Fibroblast of the aortic adventitia (primary cell): ENCODE measurements at regions not wholly inside any gene's neighbourhood (a gene's known extent, or its start where the extent isn't known, plus 50 kb on each side); places are given as distances from the start of the nearest gene placed in this dataset.
"Not testable (repeated sequence)": the region's sequence is repeated elsewhere in the genome, so short reads cannot be mapped to it uniquely, and the experiment has no call there.

Experiments used
- DNase-seq: peaks from one replicate; pipeline ENCODE4 v3.0.0-alpha.2; 2010; ENCODE audit warnings: low read depth
- H3K4me3 ChIP-seq: 2 replicates; pipeline ENCODE4 v1.5.1; 2011; ENCODE audit warnings: low read depth, mild to moderate bottlenecking, control low read depth, low read length, moderate library complexity
- TF ChIP-seq, protein P1 (sequence below): IDR thresholded peaks from 2 replicates; pipeline ENCODE4 v1.5.1; 2011; ENCODE audit warnings: mild to moderate bottlenecking, low read length, control low read depth, inconsistent platforms; ENCODE audit not compliant: insufficient read depth

DNA sequence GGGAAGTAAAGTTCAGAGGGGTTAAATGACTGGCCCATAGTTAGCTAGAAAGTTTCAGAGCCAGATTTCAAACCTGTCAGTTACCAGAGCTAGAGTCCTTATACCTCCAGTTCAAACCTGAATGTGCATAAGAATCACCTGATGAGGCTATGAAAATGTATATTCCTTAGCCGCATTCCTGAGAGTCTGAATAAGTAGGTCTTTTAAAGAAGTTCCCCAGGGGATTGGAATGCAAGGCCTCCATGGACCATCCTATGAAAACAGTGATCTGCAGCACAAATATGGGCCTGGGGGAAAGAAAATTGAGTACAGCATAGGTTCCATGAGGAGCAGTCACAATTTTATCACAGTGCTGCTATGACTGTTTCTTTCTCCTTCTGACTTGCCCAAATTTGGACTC is 263.9 kb upstream of the CXorf66 start:
- TF ChIP-seq, protein P1, sequence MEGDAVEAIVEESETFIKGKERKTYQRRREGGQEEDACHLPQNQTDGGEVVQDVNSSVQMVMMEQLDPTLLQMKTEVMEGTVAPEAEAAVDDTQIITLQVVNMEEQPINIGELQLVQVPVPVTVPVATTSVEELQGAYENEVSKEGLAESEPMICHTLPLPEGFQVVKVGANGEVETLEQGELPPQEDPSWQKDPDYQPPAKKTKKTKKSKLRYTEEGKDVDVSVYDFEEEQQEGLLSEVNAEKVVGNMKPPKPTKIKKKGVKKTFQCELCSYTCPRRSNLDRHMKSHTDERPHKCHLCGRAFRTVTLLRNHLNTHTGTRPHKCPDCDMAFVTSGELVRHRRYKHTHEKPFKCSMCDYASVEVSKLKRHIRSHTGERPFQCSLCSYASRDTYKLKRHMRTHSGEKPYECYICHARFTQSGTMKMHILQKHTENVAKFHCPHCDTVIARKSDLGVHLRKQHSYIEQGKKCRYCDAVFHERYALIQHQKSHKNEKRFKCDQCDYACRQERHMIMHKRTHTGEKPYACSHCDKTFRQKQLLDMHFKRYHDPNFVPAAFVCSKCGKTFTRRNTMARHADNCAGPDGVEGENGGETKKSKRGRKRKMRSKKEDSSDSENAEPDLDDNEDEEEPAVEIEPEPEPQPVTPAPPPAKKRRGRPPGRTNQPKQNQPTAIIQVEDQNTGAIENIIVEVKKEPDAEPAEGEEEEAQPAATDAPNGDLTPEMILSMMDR, result no peak
- no peak for DNase-seq
- no peak overlapping the region for H3K4me3 ChIP-seq

DNA sequence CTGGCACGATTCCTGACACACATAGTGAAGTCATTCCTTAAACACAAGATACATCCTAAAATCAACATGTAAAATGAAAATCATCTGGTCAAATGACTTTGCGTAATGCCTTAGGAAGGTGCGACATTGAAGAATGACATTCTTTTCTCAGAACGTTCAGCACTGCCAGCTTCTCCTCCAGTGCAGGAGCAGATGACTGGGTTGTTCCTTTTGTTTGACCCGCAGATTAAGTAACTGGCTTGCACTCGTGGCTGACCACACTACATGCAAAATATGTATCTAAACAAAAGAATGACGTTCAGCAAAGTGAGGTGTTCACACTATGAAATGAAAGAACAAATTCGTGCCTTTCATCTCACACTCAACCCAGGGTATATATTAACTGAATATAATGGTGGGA is 260.7 kb upstream of the CXorf66 start:
- DNase-seq, result peak; percentile 14
- not testable (repeated sequence) for H3K4me3 ChIP-seq

DNA sequence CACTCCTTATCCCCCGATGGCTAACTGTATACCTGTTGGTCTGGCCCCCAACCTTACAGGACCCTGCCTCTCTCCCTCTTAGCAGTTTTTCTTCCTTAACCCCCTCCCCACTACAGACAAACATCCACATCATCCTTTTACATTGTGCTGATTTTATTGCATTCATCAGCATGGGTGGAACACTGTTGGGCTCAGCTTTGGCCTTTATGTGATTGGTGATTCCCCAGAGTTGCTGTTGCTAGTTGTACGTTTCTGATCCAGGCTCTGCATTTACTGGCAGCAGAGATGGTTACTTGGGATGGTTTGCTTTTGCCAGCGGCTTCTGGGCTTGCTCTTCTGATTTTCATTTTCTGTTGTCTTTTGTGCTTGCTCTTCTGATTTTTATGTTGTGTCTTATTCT is 250.6 kb upstream of the CXorf66 start:
- not testable (repeated sequence) for DNase-seq, H3K4me3 ChIP-seq

DNA sequence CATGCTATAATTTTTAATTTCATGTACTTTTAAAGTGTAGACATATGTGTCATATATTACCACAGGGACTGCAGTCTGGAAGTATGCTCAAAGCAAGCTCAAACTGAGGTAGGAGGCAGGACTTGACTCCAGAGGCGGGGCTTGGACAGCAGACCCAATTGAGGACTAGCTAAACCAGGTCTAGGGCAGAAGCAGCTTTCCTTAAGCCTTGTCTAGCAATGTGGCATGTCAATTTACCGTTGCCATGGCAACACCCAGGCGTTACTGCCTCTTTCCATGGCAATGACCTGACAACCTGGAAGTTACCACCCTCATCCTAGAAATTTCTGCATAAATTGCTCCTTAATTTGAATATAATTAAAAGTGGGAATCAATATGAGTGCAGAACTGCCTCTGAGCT is 249.2 kb upstream of the CXorf66 start:
- DNase-seq, H3K4me3 ChIP-seq: not testable (repeated sequence)

DNA sequence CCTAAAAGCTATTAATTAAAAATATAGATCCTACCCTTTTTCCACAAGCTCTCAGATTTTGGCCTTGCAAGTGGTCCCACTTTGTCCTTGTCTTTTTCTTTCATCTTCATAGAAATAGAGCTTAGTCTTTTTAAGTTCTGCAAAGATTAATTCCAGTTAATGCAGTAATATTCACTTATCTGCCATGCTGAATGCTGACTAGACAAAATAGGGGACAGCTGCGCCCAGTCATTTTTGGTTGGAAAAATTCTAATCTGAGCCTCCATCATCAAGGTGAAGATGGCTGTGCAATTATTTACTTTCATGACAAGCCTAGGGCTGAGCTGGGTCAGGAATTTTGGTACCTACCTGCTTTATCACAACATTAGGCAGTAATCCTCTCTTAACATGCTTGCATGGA is 241.3 kb upstream of the CXorf66 start:
- no peak overlapping the region for H3K4me3 ChIP-seq
- no peak for DNase-seq
- TF ChIP-seq, protein P1, result no peak

DNA sequence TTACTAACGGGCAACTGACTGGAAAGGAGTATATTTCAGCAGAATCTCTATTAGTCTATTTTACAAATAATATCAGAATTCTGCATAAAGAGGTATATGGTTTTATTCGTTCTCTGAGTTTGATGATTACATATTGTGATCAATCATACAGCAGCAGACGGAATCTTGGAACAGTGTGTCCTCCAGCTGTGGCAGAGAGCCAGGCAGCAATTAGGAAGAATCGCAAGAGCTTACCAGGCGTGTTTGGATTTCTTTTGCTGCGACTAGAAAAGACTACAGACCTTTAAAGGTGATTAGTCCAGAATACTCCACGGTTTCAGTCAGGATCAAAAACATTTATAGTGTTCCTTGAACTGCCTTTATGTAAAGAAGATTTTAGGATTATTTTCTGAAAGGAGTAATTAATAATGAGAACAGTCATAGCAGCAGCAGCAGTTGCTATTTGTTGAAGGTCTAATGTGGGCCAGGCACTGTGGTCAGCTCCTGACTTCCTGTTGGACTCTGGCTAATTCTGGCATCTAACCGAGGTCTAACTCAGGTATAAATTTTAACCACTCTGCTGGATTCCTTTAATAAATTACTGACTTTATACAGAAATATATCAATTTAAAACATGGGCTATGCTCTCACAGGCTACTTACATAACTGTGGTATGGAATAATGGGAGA is 225.3 kb upstream of the CXorf66 start:
- H3K4me3 ChIP-seq, result no peak overlapping the region
- peak; percentile 22 for DNase-seq
- TF ChIP-seq, protein P1, result no peak

DNA sequence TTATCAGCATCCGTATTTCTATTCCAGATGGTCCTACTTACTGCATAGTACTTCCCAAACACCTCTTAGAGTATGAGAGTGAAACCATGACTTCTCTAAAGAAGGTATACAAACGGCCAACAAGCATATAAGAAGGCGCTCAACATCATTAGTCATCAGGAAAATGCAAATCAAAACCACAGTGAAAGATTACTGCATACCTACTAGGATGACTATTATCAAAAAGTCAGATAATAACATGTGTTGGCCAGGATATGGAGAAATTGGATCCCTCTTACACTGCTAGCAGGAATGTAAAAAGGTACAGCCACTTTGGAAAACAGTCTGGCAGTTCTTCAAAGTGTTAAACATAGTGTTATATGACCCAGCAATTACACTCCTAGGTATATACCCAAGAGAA is 215.3 kb upstream of the CXorf66 start:
- peak; percentile 86 for DNase-seq
- TF ChIP-seq, protein P1, result no peak
- no peak overlapping the region for H3K4me3 ChIP-seq

DNA sequence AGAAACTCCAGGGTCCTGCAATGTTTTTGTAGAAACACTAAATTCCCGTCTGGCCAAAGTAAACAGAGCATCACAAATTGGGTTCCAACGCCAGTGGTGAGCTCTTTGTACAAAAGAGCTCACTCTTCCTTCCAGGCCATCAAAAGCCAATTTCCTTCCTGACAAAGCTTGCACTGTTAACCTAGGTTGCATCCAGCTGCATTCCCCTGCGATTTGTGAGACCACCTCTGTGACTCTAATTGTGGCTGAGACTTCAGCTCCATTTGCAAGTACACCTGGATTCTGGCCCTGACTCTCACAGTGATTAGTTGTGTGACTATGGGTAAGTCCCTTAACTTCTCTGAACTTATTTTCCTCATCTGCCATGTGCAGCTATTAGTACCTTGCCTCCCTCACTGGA is 212.5 kb upstream of the CXorf66 start:
- TF ChIP-seq, protein P1, result no peak
- no peak for DNase-seq
- no peak overlapping the region for H3K4me3 ChIP-seq
